GM21619 (cell line): ENCODE measurements at regions not wholly inside any gene's neighbourhood (a gene's known extent, or its start where the extent isn't known, plus 50 kb on each side); places are given as distances from the start of the nearest gene placed in this dataset.
"Not testable (repeated sequence)": the region's sequence is repeated elsewhere in the genome, so short reads cannot be mapped to it uniquely, and the experiment has no call there.

Source experiments
- ATAC-seq: cut with Tn5 transposase; IDR thresholded peaks from one replicate; pipeline ENCODE4 v1.9.1; 2021; ENCODE audit not compliant: unreplicated experiment

DNA sequence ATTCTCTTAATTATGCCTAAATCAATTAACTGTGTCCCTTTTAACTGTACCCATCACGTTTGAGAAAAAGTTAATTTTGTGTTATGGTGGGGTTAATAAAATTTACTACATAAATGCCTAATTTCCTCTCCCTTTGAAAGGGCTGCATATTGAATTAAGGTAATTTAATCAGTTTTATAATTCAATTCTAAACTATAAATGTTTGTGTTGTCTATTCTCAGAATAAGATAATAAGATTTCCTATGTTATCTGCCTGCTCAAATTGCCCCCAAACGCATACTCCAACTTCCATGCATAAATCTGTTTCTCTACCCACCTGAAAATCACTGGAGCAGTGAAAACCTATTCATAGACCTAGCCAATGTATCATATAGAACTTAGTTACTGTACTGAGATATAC, 1716.1 kb downstream of the SI start:
- no peak for ATAC-seq

DNA sequence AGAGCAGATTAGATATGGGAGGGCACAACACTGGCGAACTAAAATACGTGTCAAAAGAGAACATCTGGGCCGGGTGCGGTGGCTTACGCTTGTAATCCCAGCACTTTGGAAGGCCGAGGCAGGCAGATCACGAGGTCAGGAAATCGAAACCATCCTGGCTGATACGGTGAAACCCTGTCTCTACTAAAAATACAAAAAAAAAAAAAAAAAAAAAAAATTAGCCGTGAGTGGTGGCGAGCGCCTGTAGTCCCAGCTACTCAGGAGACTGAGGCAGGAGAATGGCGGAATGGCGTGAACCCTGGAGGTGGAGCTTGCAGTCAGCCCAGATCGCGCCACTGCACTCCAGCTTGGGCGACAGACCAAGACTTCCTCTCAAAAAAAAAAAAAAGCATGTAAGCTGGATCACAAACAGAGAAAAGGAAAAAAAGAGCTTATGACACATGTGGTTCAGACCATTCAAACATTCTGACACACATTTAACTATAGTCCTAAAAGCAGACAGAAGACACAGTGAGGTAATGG, 1716.9 kb downstream of the SI start:
- not testable (repeated sequence) for ATAC-seq

DNA sequence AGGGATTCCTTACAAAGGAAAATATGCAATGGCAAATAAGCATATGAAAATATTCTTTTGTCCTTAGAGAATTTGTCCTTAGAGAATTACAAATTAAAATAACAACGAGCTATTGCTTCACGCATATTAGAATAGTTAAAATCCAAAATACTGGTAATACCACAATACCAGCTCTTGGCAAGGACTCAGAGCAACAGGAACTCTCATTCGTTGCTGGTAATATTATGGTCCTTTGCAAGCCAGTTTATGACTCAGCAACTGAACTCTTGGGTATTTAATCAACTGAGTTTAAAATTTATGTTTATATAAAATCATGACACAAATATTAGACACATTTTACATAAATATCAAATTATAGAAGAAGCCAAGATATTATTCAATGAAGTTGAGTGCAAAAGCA, 1730.4 kb downstream of the SI start:
- ATAC-seq, result no peak

DNA sequence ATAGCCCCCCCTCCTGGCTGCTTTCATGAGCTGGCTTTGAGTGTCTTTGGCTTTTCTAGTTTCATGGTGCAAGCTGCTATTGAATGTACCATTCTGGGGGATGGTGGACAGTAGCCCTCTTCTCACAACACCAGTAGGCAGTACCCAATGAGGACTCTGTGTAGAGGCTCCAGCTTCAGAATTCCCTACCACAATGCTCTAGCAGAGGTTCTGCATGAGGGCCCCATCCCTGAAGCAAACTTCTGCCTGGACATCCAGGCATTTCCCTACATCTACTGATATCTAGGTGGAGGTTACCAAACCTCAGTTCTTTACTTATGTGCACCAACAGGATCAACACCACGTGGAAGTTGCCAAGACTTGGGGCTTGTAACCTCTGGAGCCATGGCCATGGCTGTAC, 1742.9 kb downstream of the SI start:
- no peak for ATAC-seq

DNA sequence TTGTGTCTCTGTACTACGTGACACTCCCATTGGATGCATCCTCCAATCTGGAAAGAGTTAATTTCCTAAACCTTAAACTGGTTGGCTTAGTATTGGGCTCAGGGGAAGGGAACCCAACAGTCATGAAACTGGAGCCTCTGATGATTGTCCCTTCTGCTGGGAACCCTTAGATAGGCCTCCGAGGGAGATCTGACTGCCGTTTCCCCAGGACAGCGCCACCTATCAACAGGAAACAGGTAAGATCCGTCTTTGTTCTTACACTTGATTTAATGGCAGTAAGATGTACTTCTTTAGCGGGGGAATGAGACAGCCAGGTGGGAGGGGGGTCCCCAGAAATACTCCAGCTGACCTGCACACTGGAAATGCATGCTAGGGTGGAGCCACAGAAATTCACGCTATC, 1749.6 kb downstream of the SI start:
- ATAC-seq, result no peak

DNA sequence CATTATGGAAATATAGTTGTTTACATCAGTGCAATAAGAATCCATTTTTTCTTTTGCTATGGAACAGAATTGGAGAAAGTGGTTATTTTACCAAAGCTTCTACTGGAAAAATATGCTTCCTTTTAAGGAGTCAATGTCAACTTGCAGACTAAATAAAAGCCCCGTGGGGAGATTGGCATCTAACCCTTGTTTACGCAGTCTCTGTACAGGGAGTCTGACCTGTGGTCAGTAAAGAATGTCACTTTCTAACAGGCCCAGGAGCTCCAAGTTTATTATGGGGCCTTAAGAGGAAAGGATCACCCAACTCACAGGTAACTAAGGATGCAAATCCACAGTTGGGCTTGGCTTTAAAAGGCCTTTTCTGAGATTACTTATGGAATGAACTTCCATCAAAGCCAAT, 1751.2 kb downstream of the SI start:
- ATAC-seq, result no peak

DNA sequence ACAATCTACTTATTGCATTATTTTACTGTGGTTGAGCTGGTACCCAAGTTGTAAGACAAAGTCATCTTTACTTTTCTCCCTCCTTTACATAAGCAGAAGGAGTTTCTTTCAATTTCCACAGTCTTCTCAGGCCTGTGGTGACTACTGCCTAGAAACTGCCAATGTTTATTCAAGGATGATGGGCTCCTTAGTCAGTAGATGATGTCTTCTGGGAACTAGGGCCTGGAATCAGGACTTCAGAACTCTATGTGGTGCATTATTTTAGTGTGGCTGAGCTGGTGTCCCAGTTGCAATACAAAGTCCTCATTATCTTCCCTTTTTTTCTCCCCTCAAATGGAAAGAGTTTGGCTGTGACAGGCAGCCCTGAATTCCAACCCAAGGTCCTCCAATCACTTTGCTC, 1762.5 kb downstream of the SI start:
- ATAC-seq, result no peak

DNA sequence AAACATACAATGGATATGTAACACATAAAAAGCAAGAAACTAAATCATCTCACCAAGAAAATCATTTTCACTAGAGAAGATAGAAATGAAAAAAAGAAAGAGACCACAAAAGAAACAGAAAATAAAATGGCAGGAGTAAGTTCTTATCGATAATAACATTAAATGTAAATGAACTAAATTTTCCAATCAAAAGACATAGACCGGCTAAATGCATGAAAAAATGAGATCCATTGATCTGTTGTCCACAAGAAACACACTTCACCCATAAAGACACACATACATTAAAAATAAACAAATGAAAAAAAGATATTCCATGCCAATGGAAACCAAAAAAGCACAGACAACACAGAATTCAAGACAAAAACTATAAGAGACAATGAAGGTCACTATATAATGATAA, 1771.9 kb downstream of the SI start:
- no peak for ATAC-seq

DNA sequence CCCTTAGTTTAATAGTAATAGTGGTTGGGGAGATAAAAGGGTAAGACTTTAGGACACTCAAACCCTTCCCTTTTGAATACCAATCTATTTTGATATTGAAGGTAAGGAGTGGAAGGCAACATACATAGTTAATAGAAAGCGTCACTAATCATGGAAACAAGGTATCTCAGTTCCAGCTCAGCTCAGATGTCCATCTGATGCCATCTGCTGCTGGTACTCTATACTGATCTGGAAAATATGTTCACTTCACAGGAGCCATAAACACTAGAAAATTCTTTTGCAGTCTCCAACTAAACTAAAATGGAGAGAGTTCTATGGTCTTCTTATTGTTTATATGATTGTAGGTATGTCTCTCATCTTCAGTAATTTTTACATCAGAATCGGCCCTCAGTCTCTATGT, 1777.1 kb downstream of the OTOL1 start:
- ATAC-seq, result no peak

DNA sequence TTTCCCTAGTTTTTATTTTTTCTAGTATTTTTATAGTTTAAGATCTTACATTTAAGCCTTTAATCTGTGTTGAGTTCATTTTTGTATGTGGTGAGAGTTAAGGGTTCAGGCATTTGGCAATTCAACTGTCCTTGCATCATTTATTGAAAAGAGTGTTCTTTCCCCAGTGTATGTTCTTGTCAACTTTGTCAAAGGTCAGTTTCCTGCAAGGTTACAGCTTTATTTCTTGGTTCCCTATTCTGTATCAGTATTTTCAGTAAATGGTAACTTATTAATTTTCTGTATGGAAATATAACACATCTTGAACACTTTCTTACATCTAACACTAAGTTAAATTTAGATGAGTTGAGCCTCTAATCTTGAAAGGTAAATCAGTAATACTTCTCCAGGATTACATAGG, 1770.1 kb downstream of the OTOL1 start:
- ATAC-seq, result no peak

DNA sequence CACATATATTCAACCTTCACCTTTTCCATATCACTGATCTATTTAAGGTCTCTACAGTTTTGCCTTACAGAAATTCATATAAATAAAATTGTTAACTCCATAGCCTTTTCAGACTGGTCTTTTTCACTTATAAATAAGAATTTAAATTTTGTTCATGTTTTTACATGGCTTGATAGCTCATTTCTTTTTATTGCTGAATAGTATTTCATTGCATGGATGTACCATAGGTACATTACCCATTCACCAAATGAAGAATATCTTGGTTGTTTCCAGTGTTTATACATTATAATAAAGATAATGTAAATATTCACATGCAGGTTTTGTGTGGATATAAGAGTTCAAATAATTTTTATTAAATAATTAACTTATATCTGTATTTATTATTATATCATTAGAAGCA, 1765.0 kb downstream of the OTOL1 start:
- ATAC-seq, result no peak

DNA sequence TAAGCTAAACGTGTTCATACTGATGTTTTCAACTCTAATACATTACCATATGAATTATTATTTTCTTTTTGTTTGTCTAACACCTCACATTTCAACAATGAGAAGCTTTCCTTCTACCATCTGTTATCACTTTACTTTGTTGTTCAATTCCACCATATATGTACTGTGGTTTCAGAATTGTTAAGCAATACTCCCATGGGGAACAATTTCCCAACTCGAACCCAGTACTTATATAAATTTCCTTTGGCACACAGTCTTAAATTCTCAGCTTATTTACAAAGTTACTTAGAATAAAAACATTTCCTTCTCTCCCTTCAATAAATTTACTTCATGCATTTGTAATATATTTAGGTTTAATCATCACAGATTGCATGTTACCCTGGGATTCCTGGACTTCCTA, 1764.4 kb downstream of the OTOL1 start:
- no peak for ATAC-seq

DNA sequence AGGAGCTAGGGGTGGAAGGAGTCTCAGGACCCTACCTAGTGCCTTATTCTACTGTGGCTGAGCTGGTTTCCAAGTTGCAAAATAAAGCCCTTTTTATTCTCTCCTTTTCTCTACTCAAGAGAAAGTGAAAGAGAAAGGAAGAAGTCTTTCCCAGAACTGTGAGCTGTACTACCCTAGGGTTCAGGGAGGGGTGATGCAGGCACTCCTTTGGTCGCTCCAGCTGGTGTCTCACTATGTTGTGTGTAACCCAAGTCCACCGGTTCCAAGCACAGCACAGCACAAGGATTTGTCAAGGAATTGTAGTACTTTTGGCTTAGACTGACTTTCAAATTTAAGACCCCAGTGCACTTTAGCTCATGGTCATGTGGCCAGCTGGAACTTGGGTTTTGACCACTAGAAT, 1721.7 kb downstream of the OTOL1 start:
- ATAC-seq, result no peak

DNA sequence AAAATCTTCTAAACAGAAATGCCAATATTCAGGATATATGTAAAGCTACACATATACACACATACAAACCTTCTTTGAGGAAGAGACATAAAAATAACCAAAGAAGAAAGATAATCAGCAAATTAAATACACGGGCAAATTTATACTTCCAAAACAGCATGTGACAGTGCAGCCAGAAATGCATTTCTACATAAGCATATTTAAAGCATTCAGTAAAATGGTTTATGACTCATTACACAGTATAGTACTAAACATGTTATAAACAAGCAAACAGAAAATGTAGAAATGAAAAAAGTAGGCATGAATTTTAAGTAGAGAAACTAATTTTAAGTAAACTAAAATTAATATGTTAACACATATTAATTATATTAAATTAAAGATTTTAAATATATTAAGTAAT, 1717.2 kb downstream of the OTOL1 start:
- ATAC-seq, result no peak

DNA sequence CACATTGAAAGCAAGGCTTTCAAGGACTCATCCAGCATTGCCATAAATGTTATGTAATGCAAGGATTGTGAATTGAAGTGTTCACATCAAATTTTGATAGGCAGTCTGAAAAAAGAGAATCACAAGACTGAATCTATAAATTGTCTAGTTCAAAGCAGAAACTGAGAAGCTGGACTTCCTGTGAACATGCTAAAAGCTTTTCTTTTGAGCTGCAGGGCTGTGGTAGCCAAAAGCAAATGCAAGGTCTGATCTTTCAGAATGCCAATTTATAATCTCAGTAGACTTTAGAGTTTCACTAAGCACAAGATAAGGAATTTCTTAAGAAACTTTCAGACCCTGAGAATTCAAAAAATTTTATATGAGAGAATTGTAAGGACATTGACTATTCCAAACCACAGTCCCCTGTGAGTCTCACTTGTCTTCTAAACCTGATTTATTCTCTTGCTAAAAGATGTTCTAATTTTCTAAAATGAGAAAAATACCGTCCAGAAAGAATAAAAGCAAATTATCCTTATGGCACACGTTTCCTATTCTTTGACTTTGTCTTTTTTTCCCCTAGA, 1700.3 kb downstream of the OTOL1 start:
- no peak for ATAC-seq

DNA sequence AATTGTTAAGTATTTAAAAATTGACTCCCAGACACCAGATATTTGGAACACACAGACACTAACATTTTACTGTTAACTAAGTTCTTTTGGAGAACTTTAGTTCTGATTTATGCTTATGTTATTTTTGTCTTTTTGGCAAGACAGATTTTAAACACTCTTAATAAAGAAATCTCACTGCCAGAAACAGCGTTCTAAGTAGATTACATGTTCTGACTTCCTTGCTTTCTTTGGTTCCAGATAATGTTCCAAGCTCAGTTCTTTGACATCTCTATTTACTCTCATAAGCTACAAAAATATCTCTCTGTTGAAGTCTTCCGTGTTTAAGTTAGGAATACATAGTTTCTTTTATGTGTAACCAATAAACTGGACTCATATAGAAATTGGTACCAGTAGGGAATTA, 1699.6 kb downstream of the OTOL1 start:
- no peak for ATAC-seq

DNA sequence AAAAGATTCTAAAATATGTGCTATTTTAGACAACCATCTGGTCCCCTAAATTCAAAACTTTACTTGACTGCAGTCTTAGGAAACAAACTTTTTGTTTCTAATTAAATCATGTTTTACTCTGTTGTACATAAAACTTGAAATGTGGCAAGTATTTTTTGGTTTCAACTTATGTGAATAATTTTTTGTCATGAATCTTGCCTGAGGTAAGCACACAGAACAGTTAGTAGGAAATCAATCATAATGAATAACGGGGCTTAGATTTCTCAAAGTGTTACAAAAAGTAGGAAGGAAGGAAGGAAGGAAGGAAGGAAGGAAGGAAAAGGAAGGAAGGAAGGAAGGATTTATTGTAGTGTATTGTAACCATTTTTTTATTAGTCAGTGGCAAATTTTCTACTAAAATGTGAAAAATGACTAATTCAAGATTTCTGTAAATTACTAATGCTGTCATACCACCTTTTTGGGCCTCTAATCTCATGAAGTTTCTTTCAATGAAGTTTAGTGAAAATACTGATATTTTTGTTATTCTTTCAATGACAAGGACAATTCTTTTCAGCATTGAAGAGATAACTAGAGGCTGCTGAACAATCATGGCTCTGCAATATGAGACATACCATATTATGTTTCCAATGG, 1689.2 kb downstream of the OTOL1 start:
- ATAC-seq, result no peak

DNA sequence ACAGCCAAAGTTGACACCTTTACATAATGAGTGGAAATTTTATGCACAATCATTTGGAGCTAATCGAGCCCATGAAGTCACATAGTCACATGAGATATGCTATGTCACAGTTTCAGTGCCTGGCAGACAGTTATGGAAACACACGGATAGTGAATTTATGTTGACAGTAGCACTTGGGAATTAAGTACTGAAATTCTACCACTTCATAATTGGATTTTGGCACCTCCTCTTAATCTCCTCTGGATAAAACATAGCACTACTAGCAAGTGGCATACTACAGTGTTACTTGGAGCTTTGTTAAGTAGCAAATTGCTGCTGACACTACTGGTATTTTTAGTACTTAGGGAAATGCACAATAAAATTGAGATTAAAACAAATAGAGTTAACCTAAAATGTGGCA, 1679.4 kb downstream of the OTOL1 start:
- ATAC-seq, result no peak

DNA sequence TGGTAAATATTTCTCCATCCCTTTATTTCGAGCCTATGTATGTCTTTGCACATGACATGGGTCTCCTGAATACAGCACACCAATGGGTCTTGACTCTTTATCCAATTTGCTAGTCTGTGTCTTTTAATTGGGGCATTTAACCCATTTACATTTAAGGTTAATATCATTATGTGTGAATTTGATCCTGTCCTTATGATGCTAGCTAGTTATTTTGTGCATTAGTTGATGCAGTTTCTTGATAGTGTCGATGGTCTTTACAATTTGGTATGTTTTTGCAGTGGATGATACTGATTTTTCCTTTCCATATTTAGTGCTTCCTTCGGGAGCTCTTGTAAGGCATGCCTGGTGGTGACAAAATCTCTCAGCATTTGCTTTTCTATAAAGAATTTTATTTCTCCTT, 1675.9 kb downstream of the OTOL1 start:
- not testable (repeated sequence) for ATAC-seq

DNA sequence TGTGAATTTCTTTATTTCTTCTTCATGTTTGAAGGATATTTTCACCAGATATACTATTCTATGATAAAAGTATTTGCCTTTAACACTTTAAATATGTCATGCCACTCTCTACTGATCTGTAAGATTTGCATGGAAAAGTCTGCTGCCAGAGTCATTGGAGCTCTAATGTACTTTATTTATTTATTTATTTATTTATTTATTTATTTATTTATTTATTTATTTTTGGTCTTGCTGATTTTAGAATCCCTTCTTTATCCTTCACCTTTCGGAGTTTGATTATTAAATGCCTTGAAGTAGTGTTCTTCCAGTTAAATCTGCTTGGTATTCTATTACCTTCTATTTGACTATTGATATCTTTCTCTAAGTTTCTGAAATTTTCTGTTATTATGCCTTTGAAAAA, 1669.6 kb downstream of the OTOL1 start:
- ATAC-seq, result no peak

DNA sequence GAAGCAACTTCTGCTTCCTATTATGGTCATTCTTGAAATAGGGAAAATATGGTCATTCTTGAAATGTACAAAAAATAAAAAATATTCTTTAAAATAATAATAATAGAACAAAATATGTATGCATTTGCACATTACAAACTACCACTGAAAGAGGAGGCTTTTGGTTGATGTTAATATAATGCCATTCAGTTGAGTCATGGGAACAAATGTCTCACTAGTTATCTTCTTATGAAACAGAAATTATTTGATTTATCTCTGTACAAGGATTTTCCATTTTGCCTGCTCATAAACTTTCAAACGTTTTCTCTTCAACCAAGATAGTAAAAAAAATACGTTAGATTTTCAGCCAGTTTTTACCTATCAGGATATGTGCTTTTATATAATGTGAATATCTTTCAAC, 1662.7 kb downstream of the OTOL1 start:
- ATAC-seq, result no peak

DNA sequence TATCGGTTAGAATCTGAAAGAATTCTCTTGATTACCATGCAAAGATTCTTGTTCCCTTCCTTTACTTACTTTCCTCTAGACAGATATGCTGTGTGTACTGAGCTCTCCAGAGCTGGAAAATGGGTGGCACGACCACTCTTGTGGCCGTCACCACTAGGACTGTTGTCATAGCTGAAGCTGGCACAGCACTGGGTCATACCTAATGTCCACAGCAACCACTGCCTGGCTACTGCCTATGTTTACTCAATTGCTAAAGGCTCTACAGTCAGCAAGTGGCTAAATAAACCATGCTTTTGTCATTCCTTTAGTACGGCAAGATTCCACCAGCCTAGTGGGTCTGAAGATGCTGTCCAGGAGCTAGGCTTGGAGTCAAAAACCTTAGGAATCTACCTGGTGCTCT, 1643.0 kb downstream of the OTOL1 start:
- ATAC-seq, result no peak

DNA sequence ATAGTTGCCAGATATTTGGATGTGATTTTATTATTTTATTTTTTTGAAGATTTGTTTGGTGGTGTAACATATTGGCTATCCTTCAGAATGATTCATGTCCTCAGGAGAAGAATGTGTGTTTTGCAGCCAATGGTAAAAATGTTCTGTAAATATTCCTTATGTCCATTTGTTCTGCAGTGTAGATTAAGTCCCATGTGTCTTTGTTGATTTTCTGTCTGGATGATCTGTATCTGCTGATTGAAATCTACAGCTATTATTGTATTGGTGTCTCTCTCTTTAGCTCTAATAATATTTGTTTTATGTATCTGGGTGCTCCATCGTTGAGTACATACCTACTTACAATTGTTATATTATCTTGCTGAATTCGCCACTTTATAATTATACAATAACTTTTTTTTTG, 1641.7 kb downstream of the OTOL1 start:
- no peak for ATAC-seq
